SK-N-MC (cell line): ENCODE measurements at regions not wholly inside any gene's neighbourhood (a gene's known extent, or its start where the extent isn't known, plus 50 kb on each side); places are given as distances from the start of the nearest gene placed in this dataset.

Experiments used
- EZH2 ChIP-seq: fragments of 200-600 bp; sonication (generic); IDR thresholded peaks from one replicate; pipeline ENCODE4 v1.6.1; 2017; ENCODE audit warnings: antibody characterized with exemption
- POLR2AphosphoS5 ChIP-seq: IDR thresholded peaks from 2 replicates; pipeline ENCODE4 v1.6.1; 2012; ENCODE audit warnings: mild to moderate bottlenecking, low read depth, low read length, borderline replicate concordance

DNA sequence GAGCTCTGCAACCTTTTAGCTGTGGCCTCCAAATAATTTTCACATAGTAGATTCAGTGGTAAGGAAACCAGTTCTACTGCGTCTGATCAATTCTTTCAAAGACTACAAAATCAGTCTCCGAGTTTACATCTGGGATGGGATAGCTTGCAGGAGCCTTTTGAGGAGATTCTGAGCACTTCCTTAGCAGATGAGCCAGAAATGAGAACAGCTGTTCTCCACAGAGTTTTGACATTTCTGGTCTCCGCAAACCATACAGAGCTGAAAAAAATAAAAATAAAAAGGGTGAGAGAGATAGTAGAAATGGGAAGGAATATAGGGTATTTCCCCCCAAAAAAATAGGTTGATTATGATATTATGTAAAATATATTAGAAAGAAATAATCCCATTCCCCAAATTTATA lies 119.3 kb downstream of the LYPLAL1 start:
- TF ChIP-seq POLR2AphosphoS5 = no peak
- TF ChIP-seq EZH2 = no peak
